HuH-7 (cell line): ENCODE measurements at regions not wholly inside any gene's neighbourhood (a gene's known extent, or its start where the extent isn't known, plus 50 kb on each side); places are given as distances from the start of the nearest gene placed in this dataset.
"Not testable (repeated sequence)": the region's sequence is repeated elsewhere in the genome, so short reads cannot be mapped to it uniquely, and the experiment has no call there.

ENCODE experiments used
- DNase-seq: peaks from one replicate; pipeline ENCODE4 v3.0.0; 2011; ENCODE audit warnings: low spot score

DNA sequence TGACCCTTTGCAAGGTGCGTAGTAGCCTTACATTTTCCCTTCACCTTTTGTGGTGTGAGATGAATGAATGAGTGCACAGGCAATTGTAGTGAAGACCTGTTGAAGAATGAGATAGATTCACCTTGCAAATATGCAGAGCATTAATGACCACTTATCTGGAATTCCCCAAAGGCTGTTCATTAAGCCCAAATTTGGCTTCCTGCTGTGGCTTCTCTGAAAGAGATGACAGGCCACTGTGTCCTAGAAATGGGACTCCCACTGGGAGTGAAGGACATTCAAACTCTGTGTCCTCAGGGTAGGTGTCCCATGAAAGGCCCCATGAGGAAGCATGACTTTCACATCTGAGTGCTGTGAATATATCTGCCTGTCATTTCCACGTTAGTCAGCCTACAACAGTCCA, 1821.8 kb upstream of the PIK3C3 start:
- DNase-seq: no peak

DNA sequence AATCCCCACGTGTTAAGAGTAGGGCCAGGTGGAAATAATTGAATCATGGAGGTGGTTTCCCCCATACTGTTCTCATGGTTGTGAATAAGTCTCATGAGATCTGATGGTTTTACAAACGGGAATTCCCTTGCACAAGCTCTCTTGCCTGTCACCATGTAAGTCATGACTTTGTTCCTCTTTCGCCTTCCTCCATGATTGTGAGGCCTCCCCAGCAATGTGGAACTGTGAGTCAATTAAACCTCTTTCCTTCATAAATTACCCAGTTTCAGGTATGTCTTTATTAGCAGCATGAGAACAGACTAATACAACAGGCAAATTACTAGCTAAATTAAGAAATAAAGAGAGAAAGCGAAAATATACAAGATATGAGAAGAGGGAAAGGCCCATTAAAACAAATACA, 1822.6 kb upstream of the PIK3C3 start:
- not testable (repeated sequence) for DNase-seq

GRCh38 chr18:40124107-40124506, 1830.9 kb upstream of the PIK3C3 start:
- DNase-seq: no peak

GRCh38 chr18:40120796-40121391, 1834.1 kb upstream of the PIK3C3 start:
- no peak for DNase-seq

DNA sequence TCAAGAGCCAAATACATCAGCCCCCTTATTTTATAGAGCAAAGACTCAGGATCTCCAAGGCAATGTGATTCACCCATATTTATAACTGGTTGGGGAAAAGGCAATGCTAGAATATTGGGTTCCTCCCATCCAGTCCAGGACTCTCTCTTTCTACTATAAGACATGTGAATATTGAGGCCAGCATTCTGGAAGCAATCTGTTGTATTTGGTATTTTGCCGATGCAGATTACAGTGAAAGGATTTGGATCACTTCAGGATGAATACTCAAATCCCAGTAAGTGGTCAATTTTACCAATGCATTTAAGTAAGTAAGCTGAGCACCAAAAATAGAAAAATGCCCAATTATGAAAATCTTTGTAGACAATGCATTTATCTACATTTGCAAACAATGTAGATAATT, 1834.7 kb upstream of the PIK3C3 start:
- DNase-seq: no peak

DNA sequence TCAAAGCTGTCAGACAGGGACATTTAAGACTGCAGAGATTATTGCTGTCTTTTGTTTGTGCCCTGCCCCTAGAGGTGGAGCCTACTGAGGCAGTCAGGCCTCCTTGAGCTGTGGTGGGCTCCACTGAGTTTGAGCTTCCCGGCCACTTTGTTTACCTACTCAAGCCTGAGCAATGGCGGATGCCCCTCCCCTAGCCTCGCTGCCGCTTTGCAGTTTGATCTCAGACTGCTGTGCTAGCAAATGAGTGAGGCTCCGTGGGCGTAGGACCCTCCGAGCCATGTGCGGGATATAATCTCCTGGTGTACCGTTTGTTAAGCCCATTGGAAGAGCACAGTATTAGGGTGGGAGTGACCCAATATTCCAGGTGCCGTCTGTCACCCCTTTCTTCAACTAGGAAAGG, 1835.5 kb upstream of the PIK3C3 start:
- not testable (repeated sequence) for DNase-seq

DNA sequence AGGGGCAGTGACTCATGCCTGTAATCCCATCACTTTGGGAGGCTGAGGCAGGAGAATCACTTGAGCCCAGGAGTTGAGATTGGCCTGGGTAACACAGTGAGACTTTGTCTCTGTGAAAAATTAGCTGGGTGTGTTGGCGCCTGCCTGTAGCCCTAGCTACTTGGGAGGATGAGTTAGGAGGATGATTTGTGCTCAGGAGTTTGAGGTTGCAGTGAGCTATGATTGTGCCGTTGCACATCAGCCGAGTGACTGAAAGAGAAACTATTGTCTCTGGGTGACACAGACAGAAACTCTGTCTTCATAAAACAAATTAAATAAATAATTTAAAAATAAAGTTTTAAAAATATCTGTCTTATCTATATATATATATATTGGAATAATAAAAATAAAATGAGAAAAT, 1844.6 kb upstream of the PIK3C3 start:
- DNase-seq: no peak

DNA sequence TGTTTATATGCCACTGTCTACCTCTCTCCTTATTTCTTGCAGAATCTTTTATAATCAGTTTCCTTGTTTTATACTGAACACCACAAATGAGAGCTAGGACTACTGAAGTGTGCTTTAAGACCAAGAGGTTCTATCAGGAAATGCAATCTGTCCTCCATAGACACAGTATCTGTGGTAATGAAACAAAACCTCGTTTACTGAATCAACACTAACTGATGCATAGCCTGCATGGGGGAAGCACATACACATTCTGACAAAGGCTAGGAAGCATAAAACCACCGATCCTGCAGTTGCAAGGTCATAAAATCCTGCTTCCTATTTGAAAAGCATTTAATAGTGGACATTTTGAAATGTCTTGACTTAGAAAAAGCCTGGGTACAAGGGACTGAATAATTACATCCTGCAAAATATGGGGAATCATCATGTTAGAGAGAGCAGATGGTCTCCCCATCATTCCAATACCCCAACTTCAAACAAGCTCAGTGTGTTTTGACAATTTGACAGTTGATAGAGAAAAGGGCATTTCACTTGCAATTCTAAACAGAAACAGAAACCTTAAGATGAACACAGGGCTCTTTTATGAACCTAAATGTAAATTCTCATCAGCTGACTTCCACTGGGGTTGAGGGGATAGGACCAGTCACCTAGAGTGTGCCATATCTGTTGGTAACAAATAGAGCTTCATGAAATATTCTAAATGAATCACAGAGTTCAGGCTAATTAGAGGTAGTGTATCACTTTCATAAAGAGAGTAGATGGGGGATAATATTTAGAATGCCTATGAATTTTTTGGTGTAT, 1845.6 kb upstream of the PIK3C3 start:
- no peak for DNase-seq

DNA sequence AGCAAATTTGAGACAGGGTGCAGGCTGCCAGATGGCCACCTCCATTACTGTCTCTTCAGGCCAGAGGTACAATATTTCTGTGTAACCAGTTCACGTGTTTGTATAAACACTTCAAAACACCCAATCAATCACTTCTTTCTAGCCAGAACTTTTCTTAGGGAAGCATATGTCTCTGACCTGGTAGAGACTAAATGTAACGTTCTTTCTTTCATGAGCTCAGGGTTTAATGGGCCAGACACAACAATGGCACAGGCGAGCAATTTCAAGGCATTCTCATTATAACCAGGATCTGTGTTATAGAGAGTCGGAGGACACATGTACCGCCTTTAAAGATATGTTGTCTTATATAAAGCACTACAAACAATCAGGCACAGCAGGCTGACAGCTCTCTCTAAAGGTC, 1846.4 kb upstream of the PIK3C3 start:
- no peak for DNase-seq

- no peak for DNase-seq
Observed at GRCh38 chr18:40102903-40103302, 1852.1 kb upstream of the PIK3C3 start.

DNA sequence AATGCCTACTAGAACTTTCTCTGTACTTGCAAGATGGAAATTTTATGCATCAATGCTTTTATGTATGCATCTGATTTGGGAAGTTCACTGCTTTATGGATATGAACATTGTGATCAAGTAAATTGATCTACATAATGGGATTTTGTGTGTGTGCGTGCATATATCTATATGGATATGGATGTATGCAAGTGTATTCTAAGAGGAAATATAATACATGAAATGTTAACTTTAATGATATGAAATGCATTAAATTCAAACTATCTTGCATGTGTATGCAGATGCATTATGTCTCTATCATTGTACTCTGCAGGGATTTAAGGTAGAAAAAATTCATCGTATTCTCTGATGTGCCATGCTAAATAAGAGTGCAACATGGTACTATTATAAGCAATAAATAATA, 1855.4 kb upstream of the PIK3C3 start:
- no peak for DNase-seq

- DNase-seq: no peak
Observed at GRCh38 chr18:40096675-40097074, 1858.4 kb upstream of the PIK3C3 start.

GRCh38 chr18:40094441-40094840, 1860.6 kb upstream of the PIK3C3 start:
- DNase-seq: no peak

- no peak for DNase-seq
Observed at GRCh38 chr18:40088130-40088529, 1866.9 kb upstream of the PIK3C3 start.

DNA sequence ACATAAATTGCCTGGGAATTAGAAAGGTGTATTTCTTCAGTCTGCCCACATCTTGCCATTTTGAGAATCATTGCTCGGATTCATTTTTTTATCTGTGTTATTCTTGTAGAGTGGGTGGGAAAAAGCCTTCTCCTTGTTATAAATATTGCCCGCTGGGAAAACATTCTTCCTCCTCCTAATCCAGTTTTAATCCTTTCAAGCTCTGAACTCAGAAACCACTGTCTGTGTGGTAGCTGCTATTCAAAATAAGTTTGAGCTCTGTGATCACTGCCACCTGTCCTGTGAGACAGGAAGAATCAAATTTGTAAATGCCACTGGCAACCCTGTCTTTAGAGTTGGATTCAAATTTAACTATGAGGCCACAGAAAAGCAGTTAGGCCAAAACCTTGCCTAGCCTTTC, 1875.2 kb upstream of the PIK3C3 start:
- DNase-seq: no peak

DNA sequence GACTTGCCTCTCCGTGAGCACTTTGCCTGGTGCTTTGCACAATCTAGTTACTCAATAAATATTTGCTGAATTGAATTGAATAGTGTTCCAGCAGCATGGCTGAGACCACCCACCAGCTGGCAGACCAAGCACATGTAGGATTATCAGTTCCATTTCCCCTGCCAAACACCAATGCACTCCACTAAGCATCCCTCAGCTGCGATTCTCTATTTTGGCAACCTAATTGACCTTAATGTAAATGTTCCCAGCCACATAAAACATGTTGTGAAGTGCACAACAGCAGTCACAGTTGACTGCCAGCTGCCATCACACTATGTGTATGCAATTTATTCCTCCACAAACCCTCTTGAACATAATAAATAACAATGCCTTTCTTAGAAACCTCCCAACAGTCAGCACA, 1879.4 kb upstream of the PIK3C3 start:
- DNase-seq: no peak

DNA sequence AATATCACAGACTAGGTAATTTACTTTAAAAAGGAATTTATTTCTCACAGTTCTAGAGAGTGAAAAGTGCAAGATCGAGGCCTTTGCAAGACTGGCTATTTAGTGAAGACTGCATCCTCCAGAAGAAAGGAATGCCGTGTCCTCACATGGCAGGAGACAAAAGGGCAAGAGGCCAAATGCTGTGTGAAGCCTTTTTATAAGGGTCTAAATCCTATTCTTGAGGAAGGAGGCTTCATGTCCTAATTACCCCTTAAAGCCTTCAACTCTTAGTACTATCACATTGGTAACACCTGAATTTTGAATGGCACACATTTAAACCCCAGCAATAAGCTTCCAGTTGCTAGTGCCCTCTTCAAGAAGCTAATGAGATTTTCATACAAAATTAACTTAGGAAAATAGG, 1882.3 kb upstream of the PIK3C3 start:
- DNase-seq: no peak

DNA sequence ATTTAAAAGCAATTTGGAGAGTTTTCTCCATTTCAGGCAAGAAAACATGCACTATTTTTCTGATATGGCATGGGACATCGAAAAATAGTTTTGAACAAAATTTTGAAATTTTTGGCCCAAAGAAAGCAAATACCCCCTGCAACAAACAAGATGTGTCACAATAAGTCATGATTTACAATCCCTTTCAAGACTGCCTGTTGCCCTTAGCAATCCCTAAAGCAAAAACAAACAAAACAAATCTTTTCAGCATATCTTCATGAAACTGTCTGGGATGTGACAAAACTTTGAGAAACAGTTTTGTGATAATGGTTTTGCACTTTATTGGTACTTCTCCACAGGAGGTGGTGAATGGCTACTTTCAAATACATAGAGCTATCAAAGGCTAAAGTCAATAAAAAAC, 1888.7 kb upstream of the PIK3C3 start:
- DNase-seq: no peak

DNA sequence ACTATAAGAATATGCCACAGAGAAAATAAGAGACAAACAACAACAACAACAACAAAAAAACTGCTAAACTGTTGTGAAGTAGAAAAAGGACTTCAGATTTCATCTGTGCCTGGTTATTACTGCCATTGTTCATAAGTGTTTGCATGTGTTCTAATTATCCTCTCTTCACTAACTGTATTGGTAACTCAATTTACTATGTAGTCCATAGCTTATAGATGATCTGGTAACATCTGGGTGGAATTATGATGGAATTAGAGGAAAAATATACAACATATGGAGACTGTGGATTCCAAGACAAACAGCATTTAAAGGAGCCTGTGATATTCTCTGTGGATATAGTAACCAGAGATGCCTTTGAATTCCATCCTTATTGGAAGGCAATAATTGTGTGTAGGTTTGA, 1891.5 kb upstream of the PIK3C3 start:
- no peak for DNase-seq

GRCh38 chr18:40061086-40061485, 1893.9 kb upstream of the PIK3C3 start:
- no peak for DNase-seq

GRCh38 chr18:40060562-40060961, 1894.5 kb upstream of the PIK3C3 start:
- DNase-seq: no peak

GRCh38 chr18:40058811-40059570, 1896.0 kb upstream of the PIK3C3 start:
- no peak for DNase-seq

DNA sequence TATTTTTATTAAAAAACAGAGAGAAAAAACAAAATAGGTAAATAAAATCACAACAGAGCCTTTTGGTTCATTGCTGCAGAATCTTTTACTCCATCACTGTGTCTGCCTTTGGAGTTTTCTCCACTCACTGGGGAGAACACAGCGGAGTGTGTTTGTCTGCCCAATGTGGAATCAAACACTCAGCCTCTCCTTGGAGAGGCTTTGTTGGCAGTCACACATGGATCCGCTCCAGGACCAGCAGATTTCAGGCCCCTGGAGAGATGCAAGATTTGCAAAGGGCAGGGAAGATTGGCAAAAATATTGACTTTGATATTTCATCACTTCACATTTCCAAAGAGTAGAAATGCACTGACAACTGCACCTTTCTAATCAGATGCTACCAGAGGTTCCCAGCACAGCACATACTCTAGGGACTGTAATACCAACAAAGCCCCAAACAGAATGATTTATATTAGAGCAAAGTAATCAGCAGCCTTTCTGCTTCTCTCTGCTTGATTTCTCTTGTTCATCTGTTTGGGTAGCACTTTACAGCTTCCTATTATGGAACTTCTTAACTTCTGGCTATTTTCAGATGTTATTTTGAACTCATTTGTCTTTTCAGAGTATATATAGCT, 1898.8 kb upstream of the PIK3C3 start:
- DNase-seq: no peak
